IMR-90 (cell line): ENCODE measurements at regions not wholly inside any gene's neighbourhood (a gene's known extent, or its start where the extent isn't known, plus 50 kb on each side); places are given as distances from the start of the nearest gene placed in this dataset.

ENCODE experiments used
- ATAC-seq: fragments of 200-7000 bp; cut with Tn5 transposase; 2 replicates; pipeline ENCODE4 v1.9.1; 2020; ENCODE audit warnings: low read depth, mild to moderate bottlenecking, moderate library complexity
- BruUV-seq: library from RNA; stranded (reverse); fragments of 400-500 nt; replicated peaks from 2 replicates; lab custom pipeline; 2021; lab: Mats Ljungman, UMichigan
- CTCF ChIA-PET: fragments of 300-600 bp; formaldehyde crosslinking; extraction: SDS; loops from one replicate; lab custom pipeline; 2021; ENCODE audit warnings: antibody characterized with exemption; lab: Yijun Ruan, JAX
- POLR2A ChIA-PET: fragments of 300-600 bp; sonication (Branson Sonifier 250); formaldehyde crosslinking; loops from one replicate; lab custom pipeline; 2022; ENCODE audit warnings: antibody characterized with exemption; ENCODE audit not compliant: unreplicated experiment; lab: Charles Lee
- DNase-seq: peaks from one replicate; pipeline ENCODE4 v3.0.0; 2013
- H2AFZ ChIP-seq: replicated peaks from 2 replicates; pipeline ENCODE3; 2013; ENCODE audit warnings: low read length, mild to moderate bottlenecking; ENCODE audit not compliant: poor library complexity
- H2AK5ac ChIP-seq: 2 replicates; pipeline ENCODE4 v1.6.1; 2013; ENCODE audit warnings: low read depth, low read length, inconsistent platforms
- H2AK9ac ChIP-seq: replicated peaks from 2 replicates; pipeline ENCODE3; 2013; ENCODE audit warnings: mild to moderate bottlenecking, low read depth, low read length, moderate library complexity; ENCODE audit not compliant: poor library complexity
- H2BK120ac ChIP-seq: 2 replicates; pipeline ENCODE4 v1.6.1; 2013; ENCODE audit warnings: low read depth, low read length, inconsistent platforms
- H2BK15ac ChIP-seq: 3 replicates; pipeline ENCODE4 v1.6.1; 2013; ENCODE audit warnings: low read depth, low read length, inconsistent platforms
- H2BK20ac ChIP-seq: 2 replicates; pipeline ENCODE4 v1.6.1; 2013; ENCODE audit warnings: low read depth, mild to moderate bottlenecking, inconsistent platforms, low read length, moderate library complexity
- H2BK5ac ChIP-seq: 2 replicates; pipeline ENCODE4 v1.6.1; 2013; ENCODE audit warnings: mild to moderate bottlenecking, low read depth, low read length, inconsistent platforms; ENCODE audit not compliant: poor library complexity, severe bottlenecking
- H3K14ac ChIP-seq: replicated peaks from 2 replicates; pipeline ENCODE4 v1.6.1; 2013; ENCODE audit warnings: low read depth, low read length, inconsistent platforms
- H3K18ac ChIP-seq: 2 replicates; pipeline ENCODE4 v1.6.1; 2013; ENCODE audit warnings: low read depth, low read length, control low read depth
- H3K23ac ChIP-seq: 2 replicates; pipeline ENCODE4 v1.6.1; 2013; ENCODE audit warnings: low read depth, low read length, inconsistent platforms
- H3K27ac ChIP-seq: 2 replicates; pipeline ENCODE4 v1.5.1; 2013; ENCODE audit warnings: mild to moderate bottlenecking, control low read depth, low read length; ENCODE audit not compliant: insufficient read depth
- H3K27me3 ChIP-seq: 2 replicates; pipeline ENCODE4 v1.6.1; 2013; ENCODE audit warnings: low read length; ENCODE audit not compliant: control insufficient read depth, insufficient read depth
- H3K36me3 ChIP-seq: 2 replicates; pipeline ENCODE4 v1.6.1; 2013; ENCODE audit warnings: low read length, mixed read lengths; ENCODE audit not compliant: control insufficient read depth, insufficient read depth
- H3K4ac ChIP-seq: 2 replicates; pipeline ENCODE4 v1.6.1; 2013; ENCODE audit warnings: low read depth, low read length, inconsistent platforms
- H3K4me1 ChIP-seq: 2 replicates; pipeline ENCODE4 v1.6.1; 2013; ENCODE audit warnings: low read length, mixed read lengths; ENCODE audit not compliant: control insufficient read depth, insufficient read depth
- H3K4me2 ChIP-seq: 2 replicates; pipeline ENCODE4 v1.6.1; 2013; ENCODE audit warnings: low read depth, mild to moderate bottlenecking, control low read depth, low read length, moderate library complexity
- H3K4me3 ChIP-seq: 2 replicates; pipeline ENCODE4 v1.5.1; 2013; ENCODE audit warnings: low read depth, mild to moderate bottlenecking, control low read depth, low read length, moderate library complexity; ENCODE audit not compliant: insufficient read depth
- H3K56ac ChIP-seq: 2 replicates; pipeline ENCODE4 v1.6.1; 2013; ENCODE audit warnings: low read length, inconsistent platforms; ENCODE audit not compliant: insufficient read depth; ENCODE audit errors: extremely low read depth
- H3K79me1 ChIP-seq, 2 experiments: 2 replicates each; pipeline ENCODE4 v1.6.1; 2013; ENCODE audit warnings: low read length in 2 of 2, inconsistent platforms in 1 of 2, low read depth in 1 of 2
- H3K9ac ChIP-seq: 2 replicates; pipeline ENCODE4 v1.6.1; 2013; ENCODE audit warnings: low read depth, low read length, control low read depth
- H3K9me1 ChIP-seq: 2 replicates; pipeline ENCODE4 v1.6.1; 2013; ENCODE audit warnings: low read length, inconsistent platforms; ENCODE audit not compliant: insufficient read depth
- H3K9me3 ChIP-seq: 2 replicates; pipeline ENCODE4 v1.6.1; 2013; ENCODE audit warnings: low read length; ENCODE audit not compliant: control insufficient read depth, insufficient read depth
- H4K20me1 ChIP-seq: 2 replicates; pipeline ENCODE4 v1.6.1; 2013; ENCODE audit warnings: low read length, inconsistent platforms; ENCODE audit not compliant: insufficient read depth
- H4K5ac ChIP-seq: 2 replicates; pipeline ENCODE4 v1.6.1; 2013; ENCODE audit warnings: mild to moderate bottlenecking, low read depth, low read length, control low read depth
- H4K8ac ChIP-seq, 2 experiments: 2 replicates each; pipeline ENCODE4 v1.6.1; 2013; ENCODE audit warnings: low read depth in 2 of 2, low read length in 2 of 2, control low read depth in 1 of 2, inconsistent platforms in 1 of 2
- H4K91ac ChIP-seq: 2 replicates; pipeline ENCODE4 v1.6.1; 2013; ENCODE audit warnings: low read depth, low read length, inconsistent platforms; ENCODE audit not compliant: insufficient read depth
- BHLHE40 ChIP-seq: fragments of 150-350 bp; IDR thresholded peaks from 2 replicates; pipeline ENCODE4 v1.6.1; 2016; ENCODE audit warnings: mild to moderate bottlenecking, low read depth, low read length
- FOS ChIP-seq: fragments of 150-350 bp; IDR thresholded peaks from 2 replicates; pipeline ENCODE4 v1.6.1; 2016; ENCODE audit warnings: low read depth, low read length
- MAZ ChIP-seq: IDR thresholded peaks from 2 replicates; pipeline ENCODE4 v1.6.1; 2012; ENCODE audit warnings: low read depth, mild to moderate bottlenecking, low read length, improper control_type of control experiment, moderate library complexity, borderline replicate concordance
- NFE2L2 ChIP-seq: fragments of 150-350 bp; IDR thresholded peaks from 2 replicates; pipeline ENCODE4 v1.6.1; 2016; ENCODE audit warnings: low read depth, mild to moderate bottlenecking, low read length
- RCOR1 ChIP-seq: IDR thresholded peaks from 2 replicates; pipeline ENCODE4 v1.6.1; 2012; ENCODE audit warnings: mild to moderate bottlenecking, low read length, improper control_type of control experiment; ENCODE audit not compliant: insufficient replicate concordance
- WGBS, 2 experiments: methylation state at CpG; one replicate each; pipeline versions ENCODE4 v1.1.5 to v1.1.7; 2013; ENCODE audit warnings: missing lambda C conversion rate in 2 of 2; ENCODE audit not compliant: insufficient read length in 1 of 2; ENCODE audit errors: extremely low coverage in 2 of 2; 5-methylcytosine and 5-hydroxymethylcytosine counted together
- dilution Hi-C: fragments of 300-500 bp; cut with HindIII; formaldehyde crosslinking; loops from one replicate; pipeline ENCODE4 v1.14.3; 2018; ENCODE audit warnings: low sequenced_read_pairs; ENCODE audit not compliant: unreplicated experiment
- in situ Hi-C: fragments of 300-500 bp; cut with MboI; formaldehyde crosslinking; loops from 3 replicates; pipeline ENCODE4 v1.14.3; 2019; ENCODE audit warnings: low sequenced_read_pairs, inconsistent platforms, mixed read lengths
- intact Hi-C: fragments of 100-400 bp; cut with micrococcal nuclease; formaldehyde crosslinking; loops from 2 replicates; pipeline ENCODE4 v1.10.0; 2022

DNA sequence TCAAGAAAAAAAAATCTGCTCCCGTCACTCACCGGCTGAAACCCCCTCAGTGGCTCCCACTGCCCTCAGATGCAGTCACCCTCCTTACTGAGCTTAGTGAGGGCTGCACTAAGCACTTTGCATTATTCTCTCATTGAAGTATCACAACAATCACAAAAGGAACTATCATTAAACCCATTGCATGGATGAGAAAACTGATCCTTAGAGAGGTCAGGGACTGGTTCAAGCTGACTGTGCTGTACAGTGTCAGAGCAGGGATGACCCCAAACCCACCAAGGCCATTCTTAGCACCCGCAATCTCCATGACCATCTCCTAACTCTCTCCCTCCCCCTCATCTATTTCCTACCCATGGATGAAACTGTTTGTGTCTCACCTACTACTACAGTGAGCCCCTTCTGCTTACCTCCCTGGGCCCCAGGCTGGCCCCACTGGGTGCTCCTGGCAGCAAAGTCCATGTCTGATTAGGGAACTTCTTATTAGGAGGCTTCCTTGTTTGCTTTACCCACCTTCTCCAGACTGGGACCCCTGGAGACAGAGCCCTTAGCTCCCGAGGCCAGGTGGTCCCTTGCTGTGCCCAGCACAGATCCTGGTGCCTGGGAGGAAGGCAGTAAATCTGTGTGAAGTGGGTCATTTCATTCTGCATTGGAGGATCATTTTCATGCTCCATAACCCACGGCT, 139.3 kb upstream of the ID2 start:
- Histone ChIP-seq H3K27ac (no peak overlapping the region), H2BK15ac (no peak overlapping the region; the same call in 2 of the 3 replicates), H3K27me3 (0 out of 2 replicates have a peak, but pooled peaks cover 2% of the 10 kb centered on the region), H3K9me3 (no peaks in the 10 kb centered on the region), H3K23ac (no peak overlapping the region), H2AK5ac (no peak overlapping the region), H2AK9ac (no peak overlapping the region), H3K18ac (no peak overlapping the region), H4K91ac (no peak overlapping the region), H2AFZ (no peak overlapping the region), H3K4me3 (no peak overlapping the region), H4K20me1 (no peaks in the 10 kb centered on the region), H3K79me1 (no peaks in the 10 kb centered on the region), H2BK20ac (no peak overlapping the region), H2BK120ac (no peak overlapping the region), H3K4me1 (peaks cover 16% of the 10 kb centered on the region), H2BK5ac (no peak overlapping the region), H3K14ac (no peak overlapping the region), H4K5ac (no peak overlapping the region), H3K56ac (no peak overlapping the region), H3K9me1 (peaks cover 9% of the 10 kb centered on the region), H3K36me3 (no peaks in the 10 kb centered on the region), H3K4me2 (no peak overlapping the region), H3K9ac (no peak overlapping the region), H3K4ac (no peak overlapping the region), H4K8ac (no peak overlapping the region)
- intact Hi-C loops (loop anchor here (2.0 kb wide), 1 partner anchor 134 kb away; no protein-coding TSS in a partner anchor), in situ Hi-C loops (loop anchor here (10.0 kb wide), 1 partner anchor 132 kb away; no protein-coding TSS in a partner anchor), dilution Hi-C loops (no loop called here)
- DNase-seq, result no peak
- WGBS, 2 experiments, result no CpG with 5 or more reads among the region's 5 CpGs
- ChIA-PET CTCF (no interaction called here), POLR2A (no interaction called here)
- no peak for ATAC-seq
- no TSS peak for BruUV-seq
- no peak for TF ChIP-seq NFE2L2
- no peak for TF ChIP-seq MAZ
- no peak for TF ChIP-seq RCOR1
- no peak for TF ChIP-seq BHLHE40
- no peak for TF ChIP-seq FOS
